H1 (cell line): ENCODE measurements at regions not wholly inside any gene's neighbourhood (a gene's known extent, or its start where the extent isn't known, plus 50 kb on each side); places are given as distances from the start of the nearest gene placed in this dataset.

Experiments used
- CTCF ChIA-PET: fragments of 300-600 bp; sonication (Branson Sonifier 250); formaldehyde crosslinking; loops from one replicate; lab custom pipeline; 2021; ENCODE audit not compliant: partially characterized antibody; lab: Charles Lee
- POLR2A ChIA-PET: fragments of 300-600 bp; sonication (Branson Sonifier 250); formaldehyde crosslinking; loops from one replicate; lab custom pipeline; 2021; ENCODE audit warnings: inconsistent platforms; ENCODE audit not compliant: partially characterized antibody; lab: Charles Lee
- DNase-seq, 2 experiments: peaks; one replicate each; pipeline versions ENCODE4 v3.0.0 to v3.0.0-alpha.2; 2010 to 2022; ENCODE audit warnings: low spot score in 2 of 2, low read depth in 1 of 2, mixed read lengths in 1 of 2
- FAIRE-seq: peaks from 2 replicates; lab custom pipeline; 2011; peaks lifted over from hg19 to GRCh38; lab: Jason Lieb, UNC
- H2AFZ ChIP-seq: 2 replicates; pipeline ENCODE4 v1.8.1; 2012; ENCODE audit warnings: low read length, inconsistent platforms
- H2AK5ac ChIP-seq: 2 replicates; pipeline ENCODE4 v1.6.1; 2013; ENCODE audit warnings: low read depth, low read length
- H2BK120ac ChIP-seq: replicated peaks from 2 replicates; pipeline ENCODE3; 2013; ENCODE audit warnings: low read depth, low read length, inconsistent platforms
- H2BK12ac ChIP-seq: 2 replicates; pipeline ENCODE4 v1.6.1; 2013; ENCODE audit warnings: low read depth, low read length
- H2BK15ac ChIP-seq: 2 replicates; pipeline ENCODE4 v1.6.1; 2013; ENCODE audit warnings: low read length
- H2BK20ac ChIP-seq: 2 replicates; pipeline ENCODE4 v1.6.1; 2013; ENCODE audit warnings: low read length
- H2BK5ac ChIP-seq: 2 replicates; pipeline ENCODE4 v1.6.1; 2013; ENCODE audit warnings: low read depth, low read length
- H3K14ac ChIP-seq: 2 replicates; pipeline ENCODE4 v1.6.1; 2013; ENCODE audit warnings: inconsistent platforms; ENCODE audit not compliant: insufficient read length
- H3K18ac ChIP-seq: 2 replicates; pipeline ENCODE4 v1.6.1; 2013; ENCODE audit warnings: low read length; ENCODE audit errors: extremely low read depth
- H3K23ac ChIP-seq: 2 replicates; pipeline ENCODE4 v1.6.1; 2013; ENCODE audit warnings: inconsistent platforms; ENCODE audit not compliant: insufficient read length
- H3K23me2 ChIP-seq: 2 replicates; pipeline ENCODE4 v1.6.1; 2013; ENCODE audit warnings: low read depth, low read length
- H3K27ac ChIP-seq: 2 replicates; pipeline ENCODE4 v1.6.1; 2011; ENCODE audit warnings: low read depth, low read length, inconsistent platforms
- H3K27me3 ChIP-seq, 4 experiments: replicated peaks in 1 of 4; 1 replicate in 1 of 4; 2 replicates in 3 of 4; pipeline versions ENCODE4 v1.6.1 to v1.8.1; 2011 to 2013; ENCODE audit warnings: low read length in 3 of 4, mild to moderate bottlenecking in 3 of 4, inconsistent platforms in 2 of 4, mixed read lengths in 2 of 4, moderate library complexity in 1 of 4; ENCODE audit not compliant: control insufficient read depth in 3 of 4, insufficient read depth in 3 of 4; ENCODE audit errors: extremely low read depth in 1 of 4
- H3K36me3 ChIP-seq, 4 experiments: 2 replicates each; pipeline versions ENCODE4 v1.6.1 to v1.8.1; 2011 to 2013; ENCODE audit warnings: mild to moderate bottlenecking in 4 of 4, low read length in 3 of 4, moderate library complexity in 2 of 4, control low read depth in 1 of 4, inconsistent platforms in 1 of 4; ENCODE audit not compliant: insufficient read depth in 4 of 4, control insufficient read depth in 2 of 4
- H3K4ac ChIP-seq: replicated peaks from 2 replicates; pipeline ENCODE3; 2013; ENCODE audit warnings: low read length, low read depth, mixed read lengths, inconsistent platforms; ENCODE audit not compliant: insufficient read length
- H3K4me1 ChIP-seq, 4 experiments: replicated peaks in 1 of 4; 1 replicate in 1 of 4; 2 replicates in 3 of 4; pipeline versions ENCODE4 v1.6.1 to v1.8.1; 2011 to 2013; ENCODE audit warnings: low read length in 3 of 4, inconsistent platforms in 2 of 4, mixed read lengths in 1 of 4; ENCODE audit not compliant: insufficient read depth in 4 of 4, control insufficient read depth in 3 of 4
- H3K4me2 ChIP-seq, 2 experiments: 2 replicates each; pipeline versions ENCODE4 v1.6.1 to v1.8.1; 2011 to 2013; ENCODE audit warnings: low read depth in 2 of 2, low read length in 2 of 2, control low read depth in 1 of 2, inconsistent platforms in 1 of 2, mild to moderate bottlenecking in 1 of 2; ENCODE audit not compliant: insufficient read depth in 1 of 2
- H3K4me3 ChIP-seq, 4 experiments: fragments of 200-600, 300-600 bp in 1 of 4; sonication (generic), shearing (Covaris generic), sonication (Bioruptor Twin) in 1 of 4; 2 replicates each; pipeline versions ENCODE4 v1.5.1 to v1.8.1; 2011 to 2016; ENCODE audit warnings: low read length in 4 of 4, low read depth in 3 of 4, control low read depth in 2 of 4, inconsistent platforms in 2 of 4, mild to moderate bottlenecking in 2 of 4, mixed read lengths in 1 of 4, moderate library complexity in 1 of 4; ENCODE audit not compliant: insufficient read depth in 2 of 4; ENCODE audit errors: extremely low read depth in 1 of 4
- H3K56ac ChIP-seq: replicated peaks from 2 replicates; pipeline ENCODE3; 2013; ENCODE audit warnings: low read depth, mild to moderate bottlenecking, mixed read lengths, low read length, inconsistent platforms; ENCODE audit not compliant: insufficient read length
- H3K79me1 ChIP-seq: 2 replicates; pipeline ENCODE4 v1.6.1; 2013; ENCODE audit warnings: low read depth, low read length, control low read depth
- H3K79me2 ChIP-seq, 2 experiments: 2 replicates each; pipeline versions ENCODE4 v1.6.1 to v1.8.1; 2012 to 2013; ENCODE audit warnings: low read length in 2 of 2, mild to moderate bottlenecking in 2 of 2, inconsistent platforms in 1 of 2; ENCODE audit not compliant: insufficient read depth in 2 of 2, control insufficient read depth in 1 of 2
- H3K9ac ChIP-seq, 4 experiments: replicated peaks in 1 of 4; 1 replicate in 1 of 4; 2 replicates in 3 of 4; pipeline versions ENCODE4 v1.6.1 to v1.8.1; 2011 to 2013; ENCODE audit warnings: low read depth in 3 of 4, low read length in 3 of 4, control low read depth in 2 of 4, mild to moderate bottlenecking in 2 of 4, moderate library complexity in 2 of 4, inconsistent platforms in 1 of 4; ENCODE audit errors: extremely low read depth in 1 of 4
- H3K9me3 ChIP-seq, 2 experiments: 2 replicates each; pipeline versions ENCODE4 v1.6.1 to v1.8.1; 2012 to 2013; ENCODE audit warnings: mild to moderate bottlenecking in 2 of 2, moderate library complexity in 2 of 2, control low read depth in 1 of 2, inconsistent platforms in 1 of 2, low read depth in 1 of 2, low read length in 1 of 2, mixed read lengths in 1 of 2; ENCODE audit not compliant: insufficient read depth in 2 of 2
- H4K20me1 ChIP-seq, 2 experiments: replicated peaks in 1 of 2; 2 replicates each; pipeline versions ENCODE3 to v1.8.1; 2011 to 2013; ENCODE audit warnings: inconsistent platforms in 2 of 2, low read length in 2 of 2, mild to moderate bottlenecking in 1 of 2; ENCODE audit not compliant: insufficient read depth in 2 of 2, control insufficient read depth in 1 of 2
- H4K5ac ChIP-seq: 2 replicates; pipeline ENCODE4 v1.6.1; 2013; ENCODE audit warnings: low read length, low read depth, mixed read lengths, inconsistent platforms; ENCODE audit not compliant: insufficient read length
- H4K8ac ChIP-seq: 2 replicates; pipeline ENCODE4 v1.8.0; 2013; ENCODE audit warnings: mild to moderate bottlenecking, moderate library complexity, low read length, inconsistent platforms; ENCODE audit not compliant: insufficient read depth; ENCODE audit errors: extremely low read depth
- H4K91ac ChIP-seq: replicated peaks from 2 replicates; pipeline ENCODE3; 2013; ENCODE audit warnings: low read length, mixed read lengths, inconsistent platforms; ENCODE audit not compliant: insufficient read length
- EP300 ChIP-seq, 2 experiments: IDR thresholded peaks; 1 replicate in 1 of 2; 2 replicates in 1 of 2; pipeline ENCODE4 v1.6.1; 2011 to 2012; ENCODE audit warnings: low read depth in 2 of 2, low read length in 2 of 2, mild to moderate bottlenecking in 2 of 2, borderline replicate concordance in 1 of 2, inconsistent platforms in 1 of 2, moderate library complexity in 1 of 2
- EZH2 ChIP-seq: fragments of 200-600 bp; sonication (generic); IDR thresholded peaks from 2 replicates; pipeline ENCODE4 v1.7.1; 2012; ENCODE audit warnings: low read depth, mild to moderate bottlenecking, moderate library complexity, low read length, inconsistent platforms; ENCODE audit not compliant: severe bottlenecking
- GABPA ChIP-seq: IDR thresholded peaks from 2 replicates; pipeline ENCODE4 v1.6.1; 2011; ENCODE audit warnings: mild to moderate bottlenecking, low read length, moderate library complexity, borderline replicate concordance; ENCODE audit not compliant: insufficient read depth
- JUN ChIP-seq: IDR thresholded peaks from 2 replicates; pipeline ENCODE4 v1.6.1; 2011; ENCODE audit warnings: low read depth, mild to moderate bottlenecking, improper control_type of control experiment, low read length
- KDM4A ChIP-seq: IDR thresholded peaks from one replicate; pipeline ENCODE4 v1.7.1; 2012; ENCODE audit warnings: low read depth, mild to moderate bottlenecking, moderate library complexity, low read length, inconsistent platforms; ENCODE audit not compliant: severe bottlenecking
- RAD21 ChIP-seq, 2 experiments: IDR thresholded peaks in 1 of 2; conservative IDR thresholded peaks in 1 of 2; 2 replicates each; pipeline ENCODE4 v1.6.1; 2011; ENCODE audit warnings: low read depth in 2 of 2, low read length in 2 of 2, improper control_type of control experiment in 1 of 2, inconsistent platforms in 1 of 2, mild to moderate bottlenecking in 1 of 2, moderate library complexity in 1 of 2
- SP1 ChIP-seq: IDR thresholded peaks from 2 replicates; pipeline ENCODE4 v1.6.1; 2011; ENCODE audit warnings: low read depth, low read length
- SP4 ChIP-seq: IDR thresholded peaks from 2 replicates; pipeline ENCODE4 v1.6.1; 2012; ENCODE audit warnings: low read length, inconsistent platforms
- SRF ChIP-seq: IDR thresholded peaks from 2 replicates; pipeline ENCODE4 v1.6.1; 2011; ENCODE audit warnings: mild to moderate bottlenecking, low read depth, low read length, moderate library complexity
- TCF12 ChIP-seq: IDR thresholded peaks from 2 replicates; pipeline ENCODE4 v1.6.1; 2011; ENCODE audit warnings: low read depth, mild to moderate bottlenecking, low read length
- WGBS, 2 experiments: shearing (Covaris generic) in 1 of 2; methylation state at CpG; one replicate each; pipeline versions ENCODE4 v1.1.6 to v1.1.7; 2013 to 2015; ENCODE audit warnings: low lambda C conversion rate in 2 of 2, mixed read lengths in 2 of 2, inconsistent platforms in 1 of 2, low coverage in 1 of 2, missing lambda C conversion rate in 1 of 2; ENCODE audit not compliant: insufficient replicate concordance in 2 of 2, insufficient coverage in 1 of 2, insufficient read length in 1 of 2; ENCODE audit errors: extremely low coverage in 1 of 2, missing lambda C conversion rate in 1 of 2; 5-methylcytosine and 5-hydroxymethylcytosine counted together

- H3K9me3 ChIP-seq: no peaks in the 10 kb centered on the region
- no peak overlapping the region for H3K4ac ChIP-seq
- no peak overlapping the region for H3K9ac ChIP-seq
- H2AK5ac ChIP-seq: no peak overlapping the region
- 87% methylated on average over 5 of the region's 5 CpGs; no CpG with 5 or more reads in 1 of the 2 experiments for WGBS, 2 experiments
- H4K5ac ChIP-seq: no peak overlapping the region
- H3K36me3 ChIP-seq: no peaks in the 10 kb centered on the region
- H3K4me2 ChIP-seq: no peak overlapping the region
- no peak overlapping the region for H3K56ac ChIP-seq
- ChIA-PET POLR2A (no interaction called here), CTCF (no interaction called here)
- no peak overlapping the region for H2BK120ac ChIP-seq
- no peak for TF ChIP-seq EP300 (IDR thresholded peaks at IDR 0.05; ENCODE audit: borderline replicate concordance in 1 of 2, low read depth in 2 of 2, low read length in 2 of 2)
- TF ChIP-seq JUN: no peak
- no peak for TF ChIP-seq SP1
- TF ChIP-seq RAD21 (IDR thresholded peaks at IDR 0.05 in 1 of 2, conservative IDR thresholded peaks at IDR 0.05 in 1 of 2; ENCODE audit: low read depth in 2 of 2, low read length in 2 of 2): no peak
- TF ChIP-seq KDM4A: no peak
- TF ChIP-seq SP4: no peak
- TF ChIP-seq SRF: no peak
- TF ChIP-seq EZH2: no peak
- TF ChIP-seq TCF12: no peak
- TF ChIP-seq GABPA: no peak
- DNase-seq (no peak), FAIRE-seq (no peak)
- H4K8ac ChIP-seq: no peak overlapping the region
- no peak overlapping the region for H3K27ac ChIP-seq
- no peak overlapping the region for H3K4me3 ChIP-seq
- no peak overlapping the region for H2BK5ac ChIP-seq
- no peaks in the 10 kb centered on the region for H3K79me1 ChIP-seq
- H3K14ac ChIP-seq: no peak overlapping the region
- H3K23ac ChIP-seq: no peak overlapping the region
- H2BK15ac ChIP-seq: no peak overlapping the region
- no peak overlapping the region for H4K91ac ChIP-seq
- H2AFZ ChIP-seq: no peak overlapping the region
- H3K23me2 ChIP-seq: no peaks in the 10 kb centered on the region
- no peaks in the 10 kb centered on the region for H3K27me3 ChIP-seq
- no peak overlapping the region for H2BK20ac ChIP-seq
- no peaks in the 10 kb centered on the region for H4K20me1 ChIP-seq
- no peaks in the 10 kb centered on the region for H3K79me2 ChIP-seq
- H2BK12ac ChIP-seq: no peak overlapping the region
- no peaks in the 10 kb centered on the region for H3K4me1 ChIP-seq
- H3K18ac ChIP-seq: no peak overlapping the region
Measured at GRCh38 chr6:139686308-139686707, 311.9 kb upstream of the CITED2 start.
